ENCODE measurements at regions not wholly inside any gene's neighbourhood (a gene's known extent, or its start where the extent isn't known, plus 50 kb on each side); places are given as distances from the start of the nearest gene placed in this dataset.

DNA sequence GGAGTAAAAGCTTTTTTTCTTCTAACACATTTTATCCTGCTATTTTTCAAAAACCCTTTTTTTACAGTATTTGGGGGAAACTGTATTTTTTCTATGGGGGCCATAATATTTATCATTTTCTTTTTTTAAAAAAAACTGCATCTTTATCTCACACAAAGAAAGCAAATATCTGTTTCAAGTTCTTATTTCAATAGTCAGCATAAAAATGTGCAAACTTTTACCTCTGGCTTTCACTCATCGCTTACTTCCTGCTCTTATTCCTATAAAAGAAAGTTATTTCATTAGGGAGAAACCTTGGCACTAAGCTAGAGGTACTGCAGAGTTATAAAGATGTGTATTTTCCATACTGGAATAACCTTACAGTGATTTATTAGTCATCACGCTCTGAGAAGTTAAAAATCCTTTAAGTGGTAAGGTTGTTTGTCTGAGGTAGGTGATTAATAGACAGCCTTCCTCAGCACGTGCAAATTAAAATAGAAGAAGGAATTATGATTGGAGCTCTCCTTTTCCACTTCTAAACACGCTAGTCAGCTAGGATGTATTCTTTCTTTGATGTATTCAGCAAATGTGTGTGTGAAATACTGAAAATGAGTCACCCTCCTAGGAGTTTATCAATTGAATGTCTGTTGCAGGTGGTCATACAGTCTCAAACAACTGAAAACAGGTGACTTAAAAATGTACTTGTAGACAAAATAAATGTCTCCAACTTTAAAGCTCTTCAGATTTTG, 461.0 kb downstream of the GXYLT1 start:
- Mint-ChIP-seq H3K9me3 (ENCODE audit: unreplicated experiment) (peaks cover 3% of the 10 kb centered on the region), H3K36me3 (ENCODE audit: unreplicated experiment) (no peaks in the 10 kb centered on the region), H3K27me3 (ENCODE audit: unreplicated experiment) (no peaks in the 10 kb centered on the region), H3K4me3 (ENCODE audit: unreplicated experiment) (no peak overlapping the region), H3K27ac (ENCODE audit: unreplicated experiment) (no peak overlapping the region), H3K4me1 (ENCODE audit: low read depth, unreplicated experiment) (peaks cover 24% of the 10 kb centered on the region)
- TF ChIP-seq, protein P1, sequence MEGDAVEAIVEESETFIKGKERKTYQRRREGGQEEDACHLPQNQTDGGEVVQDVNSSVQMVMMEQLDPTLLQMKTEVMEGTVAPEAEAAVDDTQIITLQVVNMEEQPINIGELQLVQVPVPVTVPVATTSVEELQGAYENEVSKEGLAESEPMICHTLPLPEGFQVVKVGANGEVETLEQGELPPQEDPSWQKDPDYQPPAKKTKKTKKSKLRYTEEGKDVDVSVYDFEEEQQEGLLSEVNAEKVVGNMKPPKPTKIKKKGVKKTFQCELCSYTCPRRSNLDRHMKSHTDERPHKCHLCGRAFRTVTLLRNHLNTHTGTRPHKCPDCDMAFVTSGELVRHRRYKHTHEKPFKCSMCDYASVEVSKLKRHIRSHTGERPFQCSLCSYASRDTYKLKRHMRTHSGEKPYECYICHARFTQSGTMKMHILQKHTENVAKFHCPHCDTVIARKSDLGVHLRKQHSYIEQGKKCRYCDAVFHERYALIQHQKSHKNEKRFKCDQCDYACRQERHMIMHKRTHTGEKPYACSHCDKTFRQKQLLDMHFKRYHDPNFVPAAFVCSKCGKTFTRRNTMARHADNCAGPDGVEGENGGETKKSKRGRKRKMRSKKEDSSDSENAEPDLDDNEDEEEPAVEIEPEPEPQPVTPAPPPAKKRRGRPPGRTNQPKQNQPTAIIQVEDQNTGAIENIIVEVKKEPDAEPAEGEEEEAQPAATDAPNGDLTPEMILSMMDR (IDR thresholded peaks at IDR 0.05; ENCODE audit: partially characterized antibody, unreplicated experiment) = no peak
- DNase-seq = no peak

DNA sequence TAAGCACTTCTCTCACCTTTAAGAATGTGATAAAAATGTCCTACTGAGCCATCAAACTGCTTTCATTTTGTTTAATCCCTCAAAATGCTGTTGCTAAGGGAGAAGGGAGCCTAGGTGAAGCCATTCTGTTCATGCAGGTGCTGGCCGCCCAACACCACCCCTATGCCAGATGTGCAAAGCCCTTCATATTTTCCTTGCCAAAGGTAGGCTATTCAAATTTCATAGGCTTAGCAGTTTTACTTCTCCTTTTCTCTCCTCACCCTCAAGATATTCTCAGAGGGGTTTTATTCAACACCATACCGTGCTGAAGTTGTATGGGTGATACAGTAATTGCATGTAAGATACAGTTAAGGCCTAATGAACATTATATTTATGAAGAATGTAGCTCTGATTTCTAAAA, 461.7 kb downstream of the GXYLT1 start:
- Mint-ChIP-seq H3K27me3 (ENCODE audit: unreplicated experiment) (no peaks in the 10 kb centered on the region), H3K4me1 (ENCODE audit: low read depth, unreplicated experiment) (peaks cover 26% of the 10 kb centered on the region), H3K4me3 (ENCODE audit: unreplicated experiment) (no peak overlapping the region), H3K9me3 (ENCODE audit: unreplicated experiment) (peaks cover 3% of the 10 kb centered on the region), H3K36me3 (ENCODE audit: unreplicated experiment) (no peaks in the 10 kb centered on the region), H3K27ac (ENCODE audit: unreplicated experiment) (no peak overlapping the region)
- TF ChIP-seq, protein P1 (IDR thresholded peaks at IDR 0.05; ENCODE audit: partially characterized antibody, unreplicated experiment) = no peak
- no peak for DNase-seq

DNA sequence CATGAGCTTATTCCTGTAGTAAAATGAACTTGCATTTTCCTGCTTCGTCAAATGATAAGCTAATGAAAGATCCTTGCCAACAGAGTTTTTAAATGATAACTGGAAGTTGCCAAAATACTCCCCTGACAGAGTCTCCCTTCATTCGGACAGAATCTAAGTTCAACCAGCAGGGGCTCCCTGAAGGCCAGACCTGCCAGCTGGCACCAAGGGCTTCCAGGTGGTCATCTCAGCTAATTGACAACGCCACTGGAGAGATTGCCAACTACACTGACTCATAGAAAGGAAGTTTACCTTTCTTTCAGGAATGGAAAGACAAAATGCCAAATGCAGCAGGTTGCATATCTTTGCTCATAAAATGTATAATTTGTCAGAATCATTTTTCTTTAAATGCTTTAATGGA, 462.8 kb downstream of the GXYLT1 start:
- Mint-ChIP-seq H3K4me1 (ENCODE audit: low read depth, unreplicated experiment) (peaks cover 26% of the 10 kb centered on the region), H3K36me3 (ENCODE audit: unreplicated experiment) (no peaks in the 10 kb centered on the region), H3K9me3 (ENCODE audit: unreplicated experiment) (peaks cover 3% of the 10 kb centered on the region), H3K27ac (ENCODE audit: unreplicated experiment) (no peak overlapping the region), H3K27me3 (ENCODE audit: unreplicated experiment) (no peaks in the 10 kb centered on the region), H3K4me3 (ENCODE audit: unreplicated experiment) (no peak overlapping the region)
- peak; percentile 25 for DNase-seq
- TF ChIP-seq, protein P1 (IDR thresholded peaks at IDR 0.05; ENCODE audit: partially characterized antibody, unreplicated experiment) = no peak

DNA sequence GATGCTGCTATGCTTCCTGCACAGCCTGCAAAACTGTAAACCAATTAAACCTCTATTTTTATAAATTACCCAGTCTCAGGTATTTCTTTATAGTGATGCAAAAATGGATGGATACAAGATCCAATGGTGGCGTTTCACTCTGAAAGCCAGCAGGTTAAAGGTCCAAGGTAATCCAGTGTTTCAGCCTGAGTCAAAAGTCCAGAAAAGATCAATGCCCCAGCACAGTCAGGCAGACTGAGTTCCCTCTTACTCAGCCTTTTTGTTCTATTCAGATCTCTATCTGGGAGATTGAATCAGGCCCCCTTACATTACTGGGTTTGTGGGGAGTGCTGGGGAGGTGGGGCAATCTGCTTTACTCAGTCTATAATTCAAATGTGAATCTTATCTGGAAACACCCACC, 464.5 kb downstream of the GXYLT1 start:
- TF ChIP-seq, protein P1 (IDR thresholded peaks at IDR 0.05; ENCODE audit: partially characterized antibody, unreplicated experiment) = no peak
- peak overlapping the region; percentile 2 for H3K4me3 Mint-ChIP-seq (ENCODE audit: unreplicated experiment)
- no peak for DNase-seq
- no peaks in the 10 kb centered on the region for H3K27me3 Mint-ChIP-seq (ENCODE audit: unreplicated experiment)
- peaks cover 3% of the 10 kb centered on the region for H3K9me3 Mint-ChIP-seq (ENCODE audit: unreplicated experiment)
- H3K36me3 Mint-ChIP-seq (ENCODE audit: unreplicated experiment) = no peaks in the 10 kb centered on the region
- peak overlapping the region; percentile 81 for H3K27ac Mint-ChIP-seq (ENCODE audit: unreplicated experiment)
- peaks cover 26% of the 10 kb centered on the region for H3K4me1 Mint-ChIP-seq (ENCODE audit: low read depth, unreplicated experiment)

DNA sequence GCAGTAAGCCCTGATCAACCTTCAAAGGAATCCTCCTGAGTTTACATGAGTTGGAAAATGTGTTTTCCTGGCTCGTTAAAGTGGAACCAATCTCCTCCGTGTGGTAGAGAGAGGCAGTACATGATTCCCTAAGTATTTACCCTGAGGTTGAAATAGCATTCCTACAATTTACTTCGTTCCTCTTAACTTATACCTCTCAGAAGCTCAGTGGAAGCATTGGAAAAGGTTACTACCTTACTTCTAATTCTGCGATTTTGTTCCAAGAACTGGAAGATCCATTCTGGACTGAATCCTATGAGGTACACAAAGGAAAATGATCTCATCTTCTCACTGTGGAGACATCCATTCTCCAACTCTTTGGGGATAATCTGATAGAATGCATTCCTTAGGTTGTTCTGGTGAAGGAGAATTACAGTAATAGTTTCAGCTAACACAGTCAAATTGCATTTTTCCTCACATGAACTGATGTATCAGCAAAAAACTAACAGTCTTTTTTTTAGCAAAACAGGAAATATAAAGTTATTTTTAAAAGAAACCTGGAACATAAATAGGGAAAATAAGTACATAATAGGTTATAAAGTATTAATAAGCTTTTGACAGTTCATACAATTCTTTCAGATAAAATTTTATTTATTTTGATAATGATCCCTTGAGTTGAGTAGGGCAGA, 475.6 kb downstream of the PDZRN4 start:
- Mint-ChIP-seq H3K4me3 (ENCODE audit: unreplicated experiment) (no peak overlapping the region), H3K4me1 (ENCODE audit: low read depth, unreplicated experiment) (peaks cover 21% of the 10 kb centered on the region), H3K36me3 (ENCODE audit: unreplicated experiment) (no peaks in the 10 kb centered on the region), H3K27me3 (ENCODE audit: unreplicated experiment) (peaks cover 3% of the 10 kb centered on the region), H3K9me3 (ENCODE audit: unreplicated experiment) (peaks cover 2% of the 10 kb centered on the region), H3K27ac (ENCODE audit: unreplicated experiment) (no peak overlapping the region)
- TF ChIP-seq, protein P1 (IDR thresholded peaks at IDR 0.05; ENCODE audit: partially characterized antibody, unreplicated experiment) = peak; percentile 69
- DNase-seq = no peak

Data from glutamatergic neuron (in vitro differentiated cells).